Stimulated activated CD4-positive, alpha-beta T cell treated with anti-CD3 and anti-CD28 coated beads, Interleukin-2, amount 100 ng/mL, for 24 hours (primary cell): ENCODE measurements at regions not wholly inside any gene's neighbourhood (a gene's known extent, or its start where the extent isn't known, plus 50 kb on each side); places are given as distances from the start of the nearest gene placed in this dataset.
A peak's percentile ranks its signal among the peaks of the same experiment; 100 is the strongest.

Source experiments
- DNase-seq, 2 donors: peaks; one replicate each; pipeline ENCODE4 v3.0.0-alpha.2; 2020

- DNase-seq, result no peak
Measured at GRCh38 chr6:25013246-25013645, 77.5 kb upstream of the RIPOR2 start.

- no peak for DNase-seq
Measured at GRCh38 chr6:25014369-25014768, 78.6 kb upstream of the RIPOR2 start.

- DNase-seq, result peak in 1 of 2 donors; percentile 39
Measured at GRCh38 chr6:25014791-25015560, 79.2 kb upstream of the RIPOR2 start.

GRCh38 chr6:25016014-25016720, 80.4 kb upstream of the RIPOR2 start:
- DNase-seq, result no peak

GRCh38 chr6:25017486-25017885, 81.7 kb upstream of the RIPOR2 start:
- no peak for DNase-seq

- DNase-seq, result peak; percentile 81 to 83
Measured at GRCh38 chr6:25017932-25018567, 82.3 kb upstream of the RIPOR2 start.

GRCh38 chr6:25018568-25018954, 82.8 kb upstream of the RIPOR2 start:
- no peak for DNase-seq

- DNase-seq, result no peak
Measured at GRCh38 chr6:25022140-25022553, 86.4 kb upstream of the RIPOR2 start.

- DNase-seq, result no peak
Measured at GRCh38 chr6:25023781-25024180, 88.0 kb upstream of the RIPOR2 start.

- no peak for DNase-seq
Measured at GRCh38 chr6:25024821-25025220, 89.1 kb upstream of the RIPOR2 start.

- DNase-seq, result no peak
Measured at GRCh38 chr6:25025248-25025918, 89.6 kb upstream of the RIPOR2 start.

- no peak for DNase-seq
Measured at GRCh38 chr6:25025919-25026301, 90.2 kb upstream of the RIPOR2 start.

- no peak for DNase-seq
Measured at GRCh38 chr6:25026723-25027122, 91.0 kb upstream of the RIPOR2 start.

GRCh38 chr6:25027221-25027916, 91.6 kb upstream of the RIPOR2 start:
- DNase-seq, result peak; percentile 76 to 79

GRCh38 chr6:25028328-25028727, 92.6 kb upstream of the RIPOR2 start:
- no peak for DNase-seq

GRCh38 chr6:25032934-25033333, 97.2 kb upstream of the RIPOR2 start:
- no peak for DNase-seq

- no peak for DNase-seq
Measured at GRCh38 chr6:25034431-25034921, 98.7 kb upstream of the RIPOR2 start.

- no peak for DNase-seq
Measured at GRCh38 chr6:25035174-25035511, 99.4 kb upstream of the RIPOR2 start.

- DNase-seq, result peak in 1 of 2 donors; percentile 31
Measured at GRCh38 chr6:25035512-25036435, 100.0 kb upstream of the RIPOR2 start.

- no peak for DNase-seq
Measured at GRCh38 chr6:25036461-25036860, 100.7 kb upstream of the RIPOR2 start.

GRCh38 chr6:25038300-25038699, 102.5 kb upstream of the RIPOR2 start:
- no peak for DNase-seq

- no peak for DNase-seq
Measured at GRCh38 chr6:25038999-25039398, 103.2 kb upstream of the RIPOR2 start.
